ENCODE measurements at regions not wholly inside any gene's neighbourhood (a gene's known extent, or its start where the extent isn't known, plus 50 kb on each side); places are given as distances from the start of the nearest gene placed in this dataset.
"Not testable (repeated sequence)": the region's sequence is repeated elsewhere in the genome, so short reads cannot be mapped to it uniquely, and the experiment has no call there.

GRCh38 chr14:37851054-37851453 lies 255.6 kb downstream of the TTC6 start:
- no peak for DNase-seq

GRCh38 chr14:37855871-37856270 lies 260.4 kb downstream of the TTC6 start:
- DNase-seq = no peak

GRCh38 chr14:37857774-37858266 lies 262.4 kb downstream of the TTC6 start:
- DNase-seq = no peak

- DNase-seq = no peak
Observed at GRCh38 chr14:37858733-37859132, 263.3 kb downstream of the TTC6 start.

GRCh38 chr14:37859177-37859576 lies 263.7 kb downstream of the TTC6 start:
- no peak for DNase-seq

GRCh38 chr14:37862263-37862662 lies 266.8 kb downstream of the TTC6 start:
- no peak for DNase-seq

GRCh38 chr14:37864128-37864527 lies 268.7 kb downstream of the TTC6 start:
- no peak for DNase-seq

GRCh38 chr14:37864861-37865718 lies 269.7 kb downstream of the TTC6 start:
- DNase-seq = no peak

- DNase-seq = no peak
Observed at GRCh38 chr14:37865719-37866549, 270.5 kb downstream of the TTC6 start.

GRCh38 chr14:37869633-37870032 lies 274.2 kb downstream of the TTC6 start:
- no peak for DNase-seq

GRCh38 chr14:37870170-37870569 lies 274.7 kb downstream of the TTC6 start:
- no peak for DNase-seq

GRCh38 chr14:37870632-37871346 lies 275.4 kb downstream of the TTC6 start:
- no peak for DNase-seq

- not testable (repeated sequence) for DNase-seq
Observed at GRCh38 chr14:37874065-37874428, 278.6 kb downstream of the TTC6 start.

GRCh38 chr14:37874429-37875109 lies 279.1 kb downstream of the TTC6 start:
- peak; percentile 71 for DNase-seq

GRCh38 chr14:37888234-37888633 lies 292.8 kb downstream of the TTC6 start:
- DNase-seq = no peak

- no peak for DNase-seq
Observed at GRCh38 chr14:37889087-37889486, 293.7 kb downstream of the TTC6 start.

GRCh38 chr14:37890095-37890494 lies 294.7 kb downstream of the TTC6 start:
- no peak for DNase-seq

- not testable (repeated sequence) for DNase-seq
Observed at GRCh38 chr14:37891500-37891899, 296.1 kb downstream of the TTC6 start.

- no peak for DNase-seq
Observed at GRCh38 chr14:37894463-37894862, 299.0 kb downstream of the TTC6 start.

GRCh38 chr14:37899365-37899764 lies 303.9 kb downstream of the TTC6 start:
- no peak for DNase-seq

GRCh38 chr14:37900561-37900960 lies 305.1 kb downstream of the TTC6 start:
- DNase-seq = no peak

- peak; percentile 52 for DNase-seq
Observed at GRCh38 chr14:37901978-37902377, 305.7 kb upstream of the SSTR1 start.
